AG20443 (cell line): ENCODE measurements at regions not wholly inside any gene's neighbourhood (a gene's known extent, or its start where the extent isn't known, plus 50 kb on each side); places are given as distances from the start of the nearest gene placed in this dataset.
"Not testable (repeated sequence)": the region's sequence is repeated elsewhere in the genome, so short reads cannot be mapped to it uniquely, and the experiment has no call there.

Experiments
- DNase-seq: peaks from one replicate; pipeline ENCODE4 v3.0.0; 2012; ENCODE audit warnings: low spot score, mixed read lengths

GRCh38 chr2:16363581-16363980 is 302.1 kb downstream of the CYRIA start:
- DNase-seq = no peak

- DNase-seq = no peak
These were observed 303.0 kb downstream of the CYRIA start for GRCh38 chr2:16362611-16363010.

- no peak for DNase-seq
These were observed 304.2 kb downstream of the CYRIA start for GRCh38 chr2:16361261-16361995.

GRCh38 chr2:16359961-16360360 is 305.7 kb downstream of the CYRIA start:
- DNase-seq = no peak

- DNase-seq = no peak
These were observed 308.4 kb downstream of the CYRIA start for GRCh38 chr2:16357188-16357587.

DNA sequence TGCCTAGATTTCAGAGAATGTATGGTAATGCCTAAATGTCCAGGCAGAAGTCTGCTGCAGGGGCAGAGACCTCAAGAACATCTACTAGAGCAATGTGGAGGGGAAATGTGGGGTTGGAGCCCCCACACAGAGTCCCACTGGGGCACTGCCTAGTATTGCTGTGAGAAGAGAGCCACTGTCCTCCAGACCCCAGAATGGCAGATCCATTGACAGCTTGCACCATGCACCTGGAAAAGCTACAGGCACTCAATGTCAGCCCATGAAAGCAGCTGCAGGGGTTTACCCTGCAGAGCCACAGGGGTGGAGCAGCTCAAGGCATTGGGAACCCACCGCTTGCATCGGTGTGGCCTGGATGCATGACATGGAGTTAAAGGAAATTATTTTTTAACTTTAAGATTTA is 314.1 kb downstream of the CYRIA start:
- no peak for DNase-seq

- DNase-seq = no peak
These were observed 314.5 kb downstream of the CYRIA start for GRCh38 chr2:16351137-16351536.

DNA sequence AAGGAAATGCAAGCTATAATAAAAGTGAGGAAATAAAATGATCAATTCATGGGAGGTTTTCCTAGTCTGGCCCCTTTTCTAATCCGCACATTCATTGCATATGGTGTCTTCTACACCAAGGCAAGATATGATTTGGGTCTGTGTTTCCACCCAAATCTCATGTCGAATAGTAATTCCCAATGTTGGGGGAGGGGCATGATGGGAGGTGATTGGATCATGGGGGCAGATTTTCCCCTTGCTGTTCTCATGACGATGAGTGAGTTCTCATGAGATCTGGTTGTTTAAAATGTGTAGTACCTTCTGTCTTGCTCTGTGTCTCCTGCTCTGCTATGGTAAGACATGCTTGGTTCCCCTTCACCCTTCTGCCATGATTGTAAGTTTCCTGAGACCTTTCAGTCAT is 315.4 kb downstream of the CYRIA start:
- DNase-seq = no peak

GRCh38 chr2:16349811-16350210 is 315.8 kb downstream of the CYRIA start:
- DNase-seq = no peak

DNA sequence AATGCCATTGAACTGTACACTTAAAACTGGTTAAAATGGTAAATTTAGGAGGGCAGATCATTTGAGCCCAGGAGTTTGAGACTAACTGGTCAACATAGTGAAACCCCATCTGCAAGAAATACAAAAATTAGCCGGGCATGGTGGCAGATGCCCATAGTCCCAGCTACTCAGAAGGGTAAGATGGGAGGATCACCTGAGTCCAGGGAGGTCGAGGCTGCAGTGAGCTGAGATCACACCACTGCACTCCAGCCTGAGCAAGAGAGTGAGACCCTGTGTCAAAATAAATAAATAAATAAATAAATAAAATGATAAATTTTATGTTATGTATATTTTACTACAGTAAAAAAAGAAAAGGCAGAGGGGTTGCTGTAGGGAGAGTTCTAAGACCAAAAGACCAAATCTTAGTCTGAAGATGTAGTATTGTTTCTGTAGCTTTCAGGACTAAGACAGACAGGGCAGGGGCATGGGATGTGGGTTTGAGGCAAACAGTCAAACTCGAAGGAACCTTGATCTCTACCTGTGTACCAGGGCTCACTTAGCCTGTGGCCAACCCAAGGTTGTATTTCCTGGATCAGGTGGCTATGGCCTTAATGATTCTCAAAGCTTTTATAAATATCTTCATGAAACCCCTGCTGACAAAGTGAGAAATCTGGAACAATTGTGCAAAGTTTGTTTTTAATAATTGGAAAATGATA is 316.7 kb downstream of the CYRIA start:
- no peak for DNase-seq

DNA sequence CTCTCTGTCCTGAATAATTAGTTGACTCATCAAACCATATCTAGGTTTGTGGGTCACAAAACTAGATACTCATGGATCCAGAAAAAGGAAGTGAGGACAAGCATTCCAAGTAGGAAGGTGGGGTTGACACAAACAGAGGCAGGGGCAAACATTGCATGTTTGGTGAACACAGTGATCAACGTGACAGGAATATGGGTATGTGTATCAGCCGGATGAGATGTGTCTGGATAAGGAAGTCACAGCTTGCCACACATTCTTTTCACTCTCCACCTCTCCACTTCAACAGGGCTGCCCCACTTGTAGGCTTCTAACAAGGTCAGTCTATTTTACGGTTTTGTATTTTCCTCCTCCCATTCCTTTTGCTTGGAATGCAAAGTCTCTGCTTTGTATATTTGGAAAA is 319.0 kb downstream of the CYRIA start:
- no peak for DNase-seq

DNA sequence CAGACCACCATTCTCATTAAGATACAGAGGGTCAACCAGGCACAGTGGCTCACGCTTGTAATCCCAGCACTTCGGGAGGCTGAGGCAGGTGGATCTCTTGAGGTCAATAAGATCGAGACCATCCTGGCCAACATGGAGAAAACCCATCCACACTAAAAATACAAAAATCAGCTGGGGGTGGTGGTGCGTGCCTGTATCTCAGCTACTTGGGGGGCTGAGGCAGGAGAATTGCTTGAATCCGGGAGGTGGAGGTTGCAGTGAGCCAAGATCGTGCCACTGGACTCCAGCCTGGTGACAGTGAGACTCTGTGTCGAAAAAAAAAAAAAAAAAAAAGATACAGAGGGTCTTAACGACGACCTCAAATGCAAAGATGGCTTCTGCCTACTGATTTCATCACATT is 320.4 kb downstream of the CYRIA start:
- not testable (repeated sequence) for DNase-seq

DNA sequence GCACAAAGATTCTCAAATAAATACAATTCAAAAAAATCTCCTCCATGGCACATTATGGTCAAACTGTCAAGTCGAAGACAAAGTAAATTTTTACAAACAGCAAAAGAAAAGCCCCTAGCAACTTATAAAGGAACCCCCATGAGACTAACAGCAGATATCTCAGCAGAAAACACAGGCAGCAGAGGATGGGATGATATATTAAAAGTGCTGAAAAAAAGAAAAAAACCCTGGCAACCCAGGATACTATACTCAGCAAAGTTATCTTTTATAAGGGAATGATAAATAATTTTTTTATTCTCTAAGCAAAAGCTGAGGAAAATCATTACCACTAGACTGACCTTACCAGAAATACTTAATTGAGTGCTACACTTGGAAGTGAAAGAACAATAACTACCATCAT is 326.4 kb downstream of the CYRIA start:
- no peak for DNase-seq

GRCh38 chr2:16338026-16338425 is 327.6 kb downstream of the CYRIA start:
- DNase-seq = no peak

GRCh38 chr2:16336916-16337315 is 328.7 kb downstream of the CYRIA start:
- no peak for DNase-seq

DNA sequence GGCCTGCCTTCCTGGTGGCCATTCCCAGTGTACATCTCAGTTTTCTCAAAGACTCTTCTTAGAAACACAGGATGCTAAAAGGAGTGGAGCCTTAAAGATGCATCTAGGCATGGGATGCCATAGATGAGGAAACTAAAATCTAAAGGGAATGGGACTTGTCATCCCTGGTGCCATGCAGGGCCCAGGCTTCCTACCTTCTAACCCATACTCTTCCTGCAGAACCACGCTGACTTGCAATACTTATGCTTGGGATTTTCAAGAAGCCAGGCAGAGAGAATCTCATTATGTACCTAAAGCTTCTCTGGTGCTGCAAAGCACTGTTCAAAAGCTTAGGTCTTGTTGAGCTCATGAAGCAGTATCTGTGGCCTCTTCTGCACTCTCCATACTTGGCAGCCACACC is 329.1 kb downstream of the CYRIA start:
- no peak for DNase-seq

DNA sequence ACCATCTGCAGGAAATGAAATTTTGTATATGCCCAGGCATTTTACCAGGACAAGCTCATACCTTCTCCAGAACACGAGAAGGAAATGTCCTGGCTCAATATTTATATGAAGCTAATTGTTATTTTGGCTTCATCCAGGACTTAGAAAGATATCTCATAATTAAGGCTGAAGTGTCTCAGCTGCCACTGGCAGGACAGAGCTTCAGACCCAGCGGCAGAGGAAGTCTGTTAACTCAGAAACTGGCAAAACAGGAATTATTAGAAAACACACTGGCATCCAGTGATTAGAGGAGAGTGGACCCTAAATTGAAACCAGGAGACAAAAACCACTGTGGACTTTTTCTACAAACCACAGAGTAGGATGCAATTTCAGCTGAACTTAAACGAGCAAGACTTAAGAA is 329.7 kb downstream of the CYRIA start:
- DNase-seq = no peak

DNA sequence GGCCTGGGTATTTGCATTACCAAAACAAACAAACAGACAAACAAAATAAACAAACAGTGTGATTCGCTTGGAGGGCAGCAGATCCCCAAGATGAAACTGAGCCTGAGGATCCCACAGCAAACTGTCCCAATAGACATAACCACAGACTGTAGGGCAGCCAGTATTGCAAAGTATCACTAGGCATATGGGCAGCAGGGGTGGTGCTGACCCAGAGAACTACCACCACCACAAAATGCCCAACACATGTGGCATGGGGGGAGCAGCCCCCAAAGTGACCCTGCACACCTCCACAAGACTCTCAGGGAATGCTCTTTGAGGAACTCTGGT is 330.1 kb downstream of the CYRIA start:
- no peak for DNase-seq

- DNase-seq = no peak
These were observed 330.6 kb downstream of the CYRIA start for GRCh38 chr2:16334886-16335603.

GRCh38 chr2:16334366-16334765 is 331.3 kb downstream of the CYRIA start:
- no peak for DNase-seq

- DNase-seq = no peak
These were observed 332.0 kb downstream of the CYRIA start for GRCh38 chr2:16333681-16334080.

GRCh38 chr2:16332681-16333557 is 332.7 kb downstream of the CYRIA start:
- no peak for DNase-seq
